Psoas muscle (tissue), 7 donors: ENCODE measurements at regions not wholly inside any gene's neighbourhood (a gene's known extent, or its start where the extent isn't known, plus 50 kb on each side); places are given as distances from the start of the nearest gene placed in this dataset.

ENCODE experiments used
- ATAC-seq, 4 donors: fragments of 200-7000 bp; cut with Tn5 transposase; one replicate each; pipeline ENCODE4 v1.9.1; 2020; ENCODE audit warnings: moderate library complexity in 3 of 4, mild to moderate bottlenecking in 2 of 4
- DNase-seq, 2 donors: peaks; one replicate each; pipeline ENCODE4 v3.0.0-alpha.2; 2020
- H3K27ac ChIP-seq: fragments of 200-600 bp; one replicate; pipeline ENCODE4 v1.8.0; 2022
- H3K27me3 ChIP-seq, 3 donors: fragments of 200-600 bp in 1 of 3; one replicate each; pipeline versions ENCODE4 v1.6.1 to v1.8.0; 2013 to 2022; ENCODE audit warnings: low read length in 2 of 3, mild to moderate bottlenecking in 2 of 3, moderate library complexity in 1 of 3; ENCODE audit not compliant: insufficient read depth in 3 of 3
- H3K36me3 ChIP-seq, 2 donors: fragments of 200-600 bp in 1 of 2; one replicate each; pipeline versions ENCODE4 v1.6.1 to v1.8.0; 2013 to 2022; ENCODE audit warnings: low read depth in 1 of 2, mild to moderate bottlenecking in 1 of 2, moderate library complexity in 1 of 2; ENCODE audit not compliant: insufficient read depth in 1 of 2
- H3K4me1 ChIP-seq: fragments of 200-600 bp; one replicate; pipeline ENCODE4 v1.8.0; 2022
- H3K4me3 ChIP-seq: fragments of 200-600 bp; one replicate; pipeline ENCODE4 v1.8.0; 2022; ENCODE audit warnings: mild to moderate bottlenecking
- H3K9me3 ChIP-seq: fragments of 200-600 bp; one replicate; pipeline ENCODE4 v1.8.0; 2022
- CTCF ChIP-seq: fragments of 200-600 bp; IDR thresholded peaks from one replicate; pipeline ENCODE4 v1.8.0; 2022; ENCODE audit warnings: antibody characterized with exemption
- WGBS, 3 donors: extraction: QIAGEN DNeasy Blood & Tissue Kit; methylation state at CpG; one replicate each; pipeline versions ENCODE4 v1.1.6 to v1.1.7; 2013; 5-methylcytosine and 5-hydroxymethylcytosine counted together
- intact Hi-C, 2 donors: fragments of 100-400 bp; cut with DNase I; formaldehyde crosslinking; loops; one replicate each; pipeline versions ENCODE4 v1.11.0 to v1.14.2; 2022
- donor health status: healthy with polysubstance abuse.
- donor health status: DM: no; HTN: no; CAD: no; lungs with moderate emphysema.
- donor health status: Bipolar disorder and iron deficiency.
- donor health status: healthy.
- donor health status: DM: yes; HTN: yes; CAD: no.
- donor health status: DM: no; HTN: no; CAD: no.
- donor health status: DM: yes; HTN: yes; CAD: no.

DNA sequence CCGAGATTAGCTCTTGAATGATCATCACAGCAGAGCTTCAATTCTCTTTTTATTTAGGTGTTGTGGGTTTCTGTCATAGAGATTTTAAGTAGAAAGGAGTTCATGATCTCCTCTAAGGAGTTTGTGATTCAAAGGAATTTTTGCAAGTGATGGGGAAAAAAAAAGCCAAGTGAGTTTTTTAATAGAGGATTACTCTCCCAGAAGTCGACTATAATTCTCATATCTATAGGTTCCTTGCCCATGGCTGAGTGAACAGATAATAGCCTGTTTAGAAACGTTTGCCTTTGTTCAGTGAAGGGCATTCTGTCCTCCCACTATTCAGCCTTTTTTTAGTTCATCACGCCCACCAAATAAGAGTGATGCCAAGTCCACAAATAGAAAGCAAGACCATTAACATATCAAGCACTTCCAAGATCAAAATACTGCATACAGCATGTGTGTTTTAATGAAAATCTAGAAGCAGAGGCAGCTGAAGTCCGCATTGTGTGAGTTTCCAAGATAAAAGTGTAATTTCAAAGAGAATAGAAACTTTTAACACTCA lies 398.4 kb upstream of the CNTN3 start:
- H3K9me3 ChIP-seq, result no peaks in the 10 kb centered on the region
- H3K27me3 ChIP-seq, result no peaks in the 10 kb centered on the region
- WGBS, 3 donors, result 57 to 64% (median 58%) methylated on average over 5 of the region's 5 CpGs
- H3K36me3 ChIP-seq, result no peaks in the 10 kb centered on the region
- ATAC-seq (no peak), DNase-seq (no peak)
- no peak overlapping the region for H3K4me3 ChIP-seq
- no peak overlapping the region for H3K27ac ChIP-seq
- intact Hi-C loops, result no loop called here
- no peaks in the 10 kb centered on the region for H3K4me1 ChIP-seq
- TF ChIP-seq CTCF, result no peak

DNA sequence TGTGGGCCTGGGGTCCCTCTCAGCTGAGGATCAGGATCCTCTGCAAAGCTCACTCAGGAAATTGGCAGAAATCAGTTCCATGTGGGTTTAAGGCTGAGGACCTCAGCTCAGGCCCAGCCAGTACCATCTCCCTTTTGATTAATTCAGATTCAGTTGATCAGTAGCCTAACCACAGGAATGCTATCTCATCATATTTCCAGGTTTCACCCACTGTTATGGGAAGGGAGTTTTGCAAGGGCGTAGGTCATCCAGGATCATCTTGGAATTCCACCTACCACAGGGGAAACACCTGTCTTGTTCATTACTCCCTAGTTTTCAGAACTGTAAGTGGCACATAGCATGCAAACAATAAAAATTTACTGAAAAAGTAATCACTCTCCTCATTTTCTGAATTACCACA lies 399.5 kb upstream of the CNTN3 start:
- Histone ChIP-seq H3K9me3 (no peaks in the 10 kb centered on the region), H3K27ac (no peak overlapping the region), H3K4me1 (no peaks in the 10 kb centered on the region), H3K27me3 (no peaks in the 10 kb centered on the region), H3K36me3 (no peaks in the 10 kb centered on the region), H3K4me3 (no peak overlapping the region)
- TF ChIP-seq CTCF, result no peak
- ATAC-seq (no peak), DNase-seq (no peak)
- 77 to 89% (median 83%) methylated on average over 1 of the region's 1 CpG for WGBS, 3 donors
- intact Hi-C loops, result no loop called here

DNA sequence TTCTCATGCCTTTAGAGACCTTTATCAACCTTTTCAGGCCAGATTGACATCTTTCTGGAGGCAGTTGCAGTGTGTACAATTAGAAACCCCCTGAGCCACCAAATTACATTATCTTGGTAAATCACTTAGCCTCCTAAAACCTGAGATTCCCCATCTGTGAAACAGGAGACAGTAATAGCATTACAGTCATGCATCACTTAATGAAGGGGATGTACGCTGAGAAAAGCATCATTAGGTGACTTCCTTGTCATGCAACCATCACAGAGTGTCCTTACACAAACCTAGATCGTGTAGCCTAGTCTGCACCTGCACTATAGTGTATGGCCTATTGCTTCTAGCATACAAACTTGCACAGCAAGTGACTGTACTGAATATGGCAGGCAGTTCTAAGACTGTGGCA lies 400.8 kb upstream of the CNTN3 start:
- no peak for TF ChIP-seq CTCF
- no peaks in the 10 kb centered on the region for H3K4me1 ChIP-seq
- no peak overlapping the region for H3K4me3 ChIP-seq
- H3K27ac ChIP-seq, result no peak overlapping the region
- DNase-seq, result no peak
- no peaks in the 10 kb centered on the region for H3K36me3 ChIP-seq
- intact Hi-C loops, result no loop called here
- WGBS, 3 donors, result 68 to 80% (median 75%) methylated on average over 2 of the region's 2 CpGs
- no peak for ATAC-seq
- no peaks in the 10 kb centered on the region for H3K27me3 ChIP-seq
- no peaks in the 10 kb centered on the region for H3K9me3 ChIP-seq

- Histone ChIP-seq H3K4me3 (no peak overlapping the region), H3K4me1 (no peaks in the 10 kb centered on the region), H3K9me3 (no peaks in the 10 kb centered on the region), H3K36me3 (no peaks in the 10 kb centered on the region), H3K27ac (no peak overlapping the region), H3K27me3 (no peaks in the 10 kb centered on the region)
- intact Hi-C loops, result no loop called here
- ATAC-seq (no peak), DNase-seq (no peak)
- TF ChIP-seq CTCF, result no peak
These were observed 420.7 kb upstream of the CNTN3 start for GRCh38 chr3:75035146-75035545.

GRCh38 chr3:75042941-75043340 lies 428.5 kb upstream of the CNTN3 start:
- intact Hi-C loops, result no loop called here
- H3K9me3 ChIP-seq, result peaks cover 13% of the 10 kb centered on the region
- no peak for DNase-seq
- H3K4me1 ChIP-seq, result no peaks in the 10 kb centered on the region
- no peaks in the 10 kb centered on the region for H3K27me3 ChIP-seq
- H3K36me3 ChIP-seq, result no peaks in the 10 kb centered on the region
- TF ChIP-seq CTCF, result no peak
- no peak overlapping the region for H3K27ac ChIP-seq
- no peak overlapping the region for H3K4me3 ChIP-seq
- 88 to 99% (median 90%) methylated on average over 2 of the region's 2 CpGs for WGBS, 3 donors
- no peak for ATAC-seq
